GM12873 (cell line): ENCODE measurements at regions not wholly inside any gene's neighbourhood (a gene's known extent, or its start where the extent isn't known, plus 50 kb on each side); places are given as distances from the start of the nearest gene placed in this dataset.

Experiments
- CTCF ChIP-seq: IDR thresholded peaks from 2 replicates; pipeline ENCODE4 v1.5.1; 2012; ENCODE audit warnings: low read depth, mild to moderate bottlenecking, moderate library complexity, low read length, control low read depth; ENCODE audit not compliant: insufficient read depth; ENCODE audit errors: missing control alignments

- no peak for TF ChIP-seq CTCF
Measured at GRCh38 chr3:43818229-43818628, 127.5 kb downstream of the ABHD5 start.

- TF ChIP-seq CTCF: no peak
Measured at GRCh38 chr3:43838009-43838758, 147.4 kb downstream of the ABHD5 start.

- peak; percentile 31 for TF ChIP-seq CTCF
Measured at GRCh38 chr3:43838877-43839276, 148.1 kb downstream of the ABHD5 start.

GRCh38 chr3:43843386-43843785 is 152.6 kb downstream of the ABHD5 start:
- no peak for TF ChIP-seq CTCF

GRCh38 chr3:43844757-43845156 is 154.0 kb downstream of the ABHD5 start:
- no peak for TF ChIP-seq CTCF

- TF ChIP-seq CTCF: no peak
Measured at GRCh38 chr3:43852066-43852465, 161.3 kb downstream of the ABHD5 start.

GRCh38 chr3:43854283-43854682 is 163.5 kb downstream of the ABHD5 start:
- TF ChIP-seq CTCF: no peak
